ENCODE measurements at regions not wholly inside any gene's neighbourhood (a gene's known extent, or its start where the extent isn't known, plus 50 kb on each side); places are given as distances from the start of the nearest gene placed in this dataset.

DNA sequence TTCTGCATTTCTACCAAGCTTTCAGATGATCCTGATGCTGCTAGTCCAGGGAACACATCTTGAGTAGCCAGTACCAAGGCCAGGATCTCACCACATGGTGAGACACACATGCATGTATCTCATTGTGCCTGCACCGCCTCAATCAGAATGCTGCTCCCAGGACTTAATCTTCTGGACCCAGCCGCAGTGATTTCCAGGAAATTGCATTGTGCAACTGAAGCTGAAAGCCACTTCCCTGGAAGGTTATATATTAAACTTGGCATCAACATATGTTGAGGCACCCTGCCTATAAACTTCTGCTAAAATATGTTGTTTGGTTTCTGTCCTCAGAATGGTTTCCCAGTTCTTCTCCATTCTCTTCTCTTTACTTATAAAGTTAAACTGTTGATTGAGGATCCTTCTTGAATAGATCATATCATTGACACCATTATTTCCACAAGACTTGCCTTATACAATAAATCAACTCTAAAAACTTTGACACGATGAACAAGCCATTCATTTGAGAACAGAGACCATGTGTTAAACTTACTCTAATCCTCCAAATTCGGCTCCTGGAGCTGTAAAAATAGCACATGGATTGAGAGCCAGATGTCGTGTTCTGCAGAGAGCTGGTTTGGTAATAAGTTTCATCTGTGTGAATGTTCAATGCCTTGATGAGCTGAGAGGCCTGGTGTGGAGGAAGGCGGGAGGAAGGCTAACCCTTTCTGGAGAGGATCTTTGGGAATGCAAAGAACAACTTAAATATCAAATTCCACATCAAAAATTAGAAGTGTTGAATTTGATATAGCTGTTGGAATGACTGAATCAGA, 65.0 kb upstream of the PCSK2 start:
- no peak overlapping the region for H3K4me2 ChIP-seq (ENCODE audit: low read length)
- H3K4me1 ChIP-seq, result no peaks in the 10 kb centered on the region
- H3K9me3 ChIP-seq (ENCODE audit: control insufficient read depth, low read length), result no peaks in the 10 kb centered on the region
- H3K4me3 ChIP-seq (ENCODE audit: low read depth, low read length), result no peak overlapping the region
- TF ChIP-seq, protein P1, sequence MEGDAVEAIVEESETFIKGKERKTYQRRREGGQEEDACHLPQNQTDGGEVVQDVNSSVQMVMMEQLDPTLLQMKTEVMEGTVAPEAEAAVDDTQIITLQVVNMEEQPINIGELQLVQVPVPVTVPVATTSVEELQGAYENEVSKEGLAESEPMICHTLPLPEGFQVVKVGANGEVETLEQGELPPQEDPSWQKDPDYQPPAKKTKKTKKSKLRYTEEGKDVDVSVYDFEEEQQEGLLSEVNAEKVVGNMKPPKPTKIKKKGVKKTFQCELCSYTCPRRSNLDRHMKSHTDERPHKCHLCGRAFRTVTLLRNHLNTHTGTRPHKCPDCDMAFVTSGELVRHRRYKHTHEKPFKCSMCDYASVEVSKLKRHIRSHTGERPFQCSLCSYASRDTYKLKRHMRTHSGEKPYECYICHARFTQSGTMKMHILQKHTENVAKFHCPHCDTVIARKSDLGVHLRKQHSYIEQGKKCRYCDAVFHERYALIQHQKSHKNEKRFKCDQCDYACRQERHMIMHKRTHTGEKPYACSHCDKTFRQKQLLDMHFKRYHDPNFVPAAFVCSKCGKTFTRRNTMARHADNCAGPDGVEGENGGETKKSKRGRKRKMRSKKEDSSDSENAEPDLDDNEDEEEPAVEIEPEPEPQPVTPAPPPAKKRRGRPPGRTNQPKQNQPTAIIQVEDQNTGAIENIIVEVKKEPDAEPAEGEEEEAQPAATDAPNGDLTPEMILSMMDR (IDR thresholded peaks at IDR 0.05), result no peak
- no peaks in the 10 kb centered on the region for H3K36me3 ChIP-seq (ENCODE audit: control insufficient read depth, insufficient read depth, low read length)
- no peaks in the 10 kb centered on the region for H3K79me2 ChIP-seq
- H3K9ac ChIP-seq, result no peak overlapping the region
- H2AFZ ChIP-seq, result no peak overlapping the region
- H3K27me3 ChIP-seq (ENCODE audit: control insufficient read depth, insufficient read depth, low read length), result no peaks in the 10 kb centered on the region
- no peak overlapping the region for H3K27ac ChIP-seq

DNA sequence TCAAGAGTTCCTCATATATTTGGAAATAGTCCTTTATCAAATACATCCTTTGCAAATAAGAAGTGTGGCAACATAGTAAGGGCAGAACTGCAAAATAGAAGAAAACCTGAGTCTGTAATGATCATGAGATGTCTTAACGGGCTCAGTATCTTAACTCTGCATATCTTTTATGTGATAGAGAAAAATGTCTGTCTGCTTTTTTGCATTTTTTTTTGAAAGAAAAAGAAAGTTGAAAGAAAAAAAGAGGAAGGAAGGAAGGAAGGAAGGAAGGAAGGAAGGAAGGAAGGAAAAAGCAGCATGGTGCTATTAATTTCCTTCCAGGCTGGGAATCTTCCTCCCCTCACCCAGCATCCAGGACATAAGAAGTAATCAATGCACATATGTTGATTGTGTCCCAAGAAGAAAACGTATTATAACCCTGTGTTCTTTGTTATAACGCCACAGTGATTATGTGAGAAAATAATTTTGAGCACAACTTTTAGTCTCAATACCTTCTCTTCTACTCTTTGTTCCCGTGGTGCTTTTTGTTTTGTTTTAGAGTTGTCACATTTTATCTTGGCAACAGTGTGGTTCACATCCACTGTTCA, 58.7 kb upstream of the PCSK2 start:
- Histone ChIP-seq H3K9ac (no peak overlapping the region), H3K4me3 (ENCODE audit: low read depth, low read length) (no peak overlapping the region), H2AFZ (no peak overlapping the region), H3K79me2 (no peaks in the 10 kb centered on the region), H3K4me2 (ENCODE audit: low read length) (no peak overlapping the region), H3K27me3 (ENCODE audit: control insufficient read depth, insufficient read depth, low read length) (no peaks in the 10 kb centered on the region), H3K36me3 (ENCODE audit: control insufficient read depth, insufficient read depth, low read length) (no peaks in the 10 kb centered on the region), H3K27ac (no peak overlapping the region), H3K9me3 (ENCODE audit: control insufficient read depth, low read length) (no peaks in the 10 kb centered on the region), H3K4me1 (no peaks in the 10 kb centered on the region)
- TF ChIP-seq, protein P1 (IDR thresholded peaks at IDR 0.05), result no peak

DNA sequence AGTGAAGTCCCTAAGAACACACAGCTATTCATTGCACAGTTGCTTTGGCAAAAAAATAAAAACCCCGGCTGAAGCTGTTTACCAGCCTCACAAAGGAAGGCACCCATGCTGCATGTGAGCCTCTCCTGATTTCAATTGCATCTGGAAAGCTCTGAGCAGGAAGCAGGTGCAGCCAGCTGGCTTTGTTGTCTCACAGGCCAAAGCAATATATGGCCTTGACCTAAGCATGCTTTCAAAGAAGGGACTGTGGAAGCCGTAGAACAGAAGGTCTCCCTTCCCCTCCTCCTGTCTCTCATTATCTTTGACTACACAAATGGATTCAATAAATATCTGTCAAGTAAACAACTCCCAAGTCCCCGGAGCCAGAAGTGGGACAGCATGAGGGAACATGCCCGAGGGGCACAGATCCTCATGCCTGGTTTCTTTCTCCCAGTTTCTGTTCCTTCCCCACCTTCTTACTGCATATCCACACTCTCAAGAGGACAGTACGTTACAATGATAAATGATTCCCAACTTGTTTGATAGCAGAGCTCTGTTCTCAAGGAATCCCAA, 57.2 kb upstream of the PCSK2 start:
- H3K4me1 ChIP-seq, result no peaks in the 10 kb centered on the region
- H3K9ac ChIP-seq, result no peak overlapping the region
- no peak overlapping the region for H2AFZ ChIP-seq
- H3K4me3 ChIP-seq (ENCODE audit: low read depth, low read length), result no peak overlapping the region
- H3K27me3 ChIP-seq (ENCODE audit: control insufficient read depth, insufficient read depth, low read length), result no peaks in the 10 kb centered on the region
- no peaks in the 10 kb centered on the region for H3K79me2 ChIP-seq
- H3K27ac ChIP-seq, result no peak overlapping the region
- H3K4me2 ChIP-seq (ENCODE audit: low read length), result no peak overlapping the region
- TF ChIP-seq, protein P1 (IDR thresholded peaks at IDR 0.05), result no peak
- no peaks in the 10 kb centered on the region for H3K9me3 ChIP-seq (ENCODE audit: control insufficient read depth, low read length)
- H3K36me3 ChIP-seq (ENCODE audit: control insufficient read depth, insufficient read depth, low read length), result no peaks in the 10 kb centered on the region

DNA sequence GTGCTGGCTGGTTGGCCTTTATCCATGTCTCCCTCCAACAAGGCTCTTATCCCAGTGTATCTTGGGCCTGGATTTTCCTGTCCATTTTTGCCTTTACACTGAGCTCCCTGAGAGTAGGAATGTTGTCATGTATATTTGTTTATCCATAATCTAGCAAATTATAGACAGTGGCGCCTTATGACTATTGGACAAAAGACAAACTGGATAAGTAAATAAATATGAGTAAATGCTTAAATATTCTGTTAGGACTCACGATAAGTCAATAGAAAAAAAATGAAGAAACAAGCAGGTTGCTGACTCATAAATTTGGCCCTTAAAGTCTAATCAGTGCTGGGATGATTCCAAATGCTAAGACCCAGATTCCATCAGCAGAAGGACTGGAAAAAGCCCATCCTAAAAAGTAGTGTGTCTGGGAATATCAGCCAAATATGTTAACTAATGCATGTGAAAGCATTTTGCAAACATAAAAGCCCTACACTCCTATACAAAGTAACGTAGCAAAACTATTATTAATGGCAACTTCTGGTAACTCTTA, 55.0 kb upstream of the PCSK2 start:
- no peak overlapping the region for H3K9ac ChIP-seq
- H3K4me1 ChIP-seq, result no peaks in the 10 kb centered on the region
- H2AFZ ChIP-seq, result no peak overlapping the region
- no peaks in the 10 kb centered on the region for H3K79me2 ChIP-seq
- no peak overlapping the region for H3K4me3 ChIP-seq (ENCODE audit: low read depth, low read length)
- H3K4me2 ChIP-seq (ENCODE audit: low read length), result no peak overlapping the region
- no peaks in the 10 kb centered on the region for H3K36me3 ChIP-seq (ENCODE audit: control insufficient read depth, insufficient read depth, low read length)
- H3K27me3 ChIP-seq (ENCODE audit: control insufficient read depth, insufficient read depth, low read length), result no peaks in the 10 kb centered on the region
- TF ChIP-seq, protein P1 (IDR thresholded peaks at IDR 0.05), result no peak
- no peak overlapping the region for H3K27ac ChIP-seq
- no peaks in the 10 kb centered on the region for H3K9me3 ChIP-seq (ENCODE audit: control insufficient read depth, low read length)

Measured in parathyroid adenoma (tissue), 2 donors.